H9 (cell line): ENCODE measurements at regions not wholly inside any gene's neighbourhood (a gene's known extent, or its start where the extent isn't known, plus 50 kb on each side); places are given as distances from the start of the nearest gene placed in this dataset.

ENCODE experiments used
- DNase-seq: peaks from one replicate; pipeline ENCODE4 v3.0.0-alpha.2; 2017
- H2AFZ ChIP-seq: one replicate; pipeline ENCODE4 v1.6.1; 2013; ENCODE audit warnings: mild to moderate bottlenecking, low read length, control low read depth, moderate library complexity
- H2AK5ac ChIP-seq: 2 replicates; pipeline ENCODE4 v1.6.1; 2013; ENCODE audit warnings: low read length, control low read depth, mixed read lengths; ENCODE audit not compliant: insufficient read length
- H2BK120ac ChIP-seq: one replicate; pipeline ENCODE4 v1.6.1; 2013; ENCODE audit warnings: low read depth, mild to moderate bottlenecking, low read length, control low read depth, inconsistent platforms; ENCODE audit not compliant: poor library complexity, severe bottlenecking
- H2BK12ac ChIP-seq: 2 replicates; pipeline ENCODE4 v1.6.1; 2013; ENCODE audit warnings: low read length, control low read depth, mixed read lengths, low read depth; ENCODE audit not compliant: insufficient read length
- H2BK15ac ChIP-seq: 2 replicates; pipeline ENCODE4 v1.6.1; 2013; ENCODE audit warnings: low read depth, low read length, control low read depth
- H2BK20ac ChIP-seq: one replicate; pipeline ENCODE4 v1.6.1; 2013; ENCODE audit warnings: low read depth, mild to moderate bottlenecking, low read length, control low read depth, inconsistent platforms; ENCODE audit not compliant: poor library complexity, severe bottlenecking
- H2BK5ac ChIP-seq: 2 replicates; pipeline ENCODE4 v1.6.1; 2013; ENCODE audit warnings: low read length, control low read depth, mixed read lengths; ENCODE audit not compliant: insufficient read length
- H3K14ac ChIP-seq: 2 replicates; pipeline ENCODE4 v1.6.1; 2013; ENCODE audit warnings: low read length, control low read depth; ENCODE audit not compliant: insufficient read depth
- H3K18ac ChIP-seq: 2 replicates; pipeline ENCODE4 v1.6.1; 2013; ENCODE audit warnings: low read depth, mild to moderate bottlenecking, mixed read lengths, low read length, control low read depth; ENCODE audit not compliant: insufficient read length
- H3K23ac ChIP-seq: 2 replicates; pipeline ENCODE4 v1.6.1; 2013; ENCODE audit warnings: low read length, control low read depth, mixed read lengths, low read depth; ENCODE audit not compliant: insufficient read length
- H3K23me2 ChIP-seq: 2 replicates; pipeline ENCODE4 v1.6.1; 2013; ENCODE audit warnings: low read depth, mild to moderate bottlenecking, mixed read lengths, low read length, control low read depth; ENCODE audit not compliant: insufficient read length, poor library complexity, severe bottlenecking
- H3K27ac ChIP-seq: 2 replicates; pipeline ENCODE4 v1.5.1; 2013; ENCODE audit warnings: low read length, control low read depth, mixed read lengths, low read depth; ENCODE audit not compliant: insufficient read length
- H3K27me3 ChIP-seq: 2 replicates; pipeline ENCODE4 v1.6.1; 2013; ENCODE audit warnings: low read length, control low read depth, inconsistent platforms; ENCODE audit not compliant: insufficient read depth
- H3K4ac ChIP-seq: 2 replicates; pipeline ENCODE4 v1.6.1; 2013; ENCODE audit warnings: low read depth, mild to moderate bottlenecking, control low read depth, inconsistent platforms, low read length, moderate library complexity
- H3K4me1 ChIP-seq: 2 replicates; pipeline ENCODE4 v1.6.1; 2013; ENCODE audit warnings: low read length, control low read depth, inconsistent platforms; ENCODE audit not compliant: insufficient read depth
- H3K4me2 ChIP-seq: 2 replicates; pipeline ENCODE4 v1.6.1; 2013; ENCODE audit warnings: low read length, control low read depth, mixed read lengths; ENCODE audit not compliant: insufficient read length, insufficient read depth
- H3K56ac ChIP-seq: 2 replicates; pipeline ENCODE4 v1.6.1; 2013; ENCODE audit warnings: low read depth, mild to moderate bottlenecking, mixed read lengths, low read length, control low read depth; ENCODE audit not compliant: insufficient read length
- H3K79me1 ChIP-seq: 2 replicates; pipeline ENCODE4 v1.6.1; 2013; ENCODE audit warnings: low read depth, mild to moderate bottlenecking, moderate library complexity, low read length, control low read depth, inconsistent platforms; ENCODE audit not compliant: insufficient read depth, poor library complexity, severe bottlenecking
- H3K79me2 ChIP-seq: 2 replicates; pipeline ENCODE4 v1.6.1; 2013; ENCODE audit warnings: low read length, control low read depth, inconsistent platforms; ENCODE audit not compliant: insufficient read depth
- H3K9ac ChIP-seq: 2 replicates; pipeline ENCODE4 v1.6.1; 2013; ENCODE audit warnings: low read length, control low read depth, mixed read lengths; ENCODE audit not compliant: insufficient read length; ENCODE audit errors: extremely low read depth
- H3K9me3 ChIP-seq: one replicate; pipeline ENCODE4 v1.6.1; 2013; ENCODE audit warnings: low read depth, low read length, inconsistent platforms; ENCODE audit not compliant: control insufficient read depth
- H3T11ph ChIP-seq: one replicate; pipeline ENCODE4 v1.6.1; 2013; ENCODE audit warnings: mild to moderate bottlenecking, low read length, control low read depth, inconsistent platforms
- H4K20me1 ChIP-seq: one replicate; pipeline ENCODE4 v1.6.1; 2013; ENCODE audit not compliant: control insufficient read depth, insufficient read length, insufficient read depth
- H4K5ac ChIP-seq: 2 replicates; pipeline ENCODE4 v1.6.1; 2013; ENCODE audit warnings: low read depth, mild to moderate bottlenecking, mixed read lengths, low read length, control low read depth; ENCODE audit not compliant: insufficient read length
- H4K8ac ChIP-seq: replicated peaks from 2 replicates; pipeline ENCODE4 v1.6.1; 2013; ENCODE audit warnings: low read length, control low read depth, mixed read lengths, low read depth; ENCODE audit not compliant: insufficient read length
- H4K91ac ChIP-seq: 2 replicates; pipeline ENCODE4 v1.6.1; 2013; ENCODE audit warnings: low read depth, mild to moderate bottlenecking, moderate library complexity, mixed read lengths, low read length, control low read depth; ENCODE audit not compliant: insufficient read length
- H3K27ac Mint-ChIP-seq, 3 experiments: 2 replicates in 2 of 3; 3 replicates in 1 of 3; pipeline ENCODE4 v1.8.0; 2020 to 2021; ENCODE audit warnings: mixed read lengths in 3 of 3, mild to moderate bottlenecking in 1 of 3, moderate library complexity in 1 of 3
- H3K27me3 Mint-ChIP-seq: 2 replicates; pipeline ENCODE4 v1.8.0; 2021; ENCODE audit warnings: low read depth, mild to moderate bottlenecking, moderate library complexity, mixed read lengths
- H3K36me3 Mint-ChIP-seq, 3 experiments: 2 replicates in 2 of 3; 3 replicates in 1 of 3; pipeline ENCODE4 v1.8.0; 2020 to 2021; ENCODE audit warnings: low read depth in 3 of 3, mixed read lengths in 3 of 3; ENCODE audit not compliant: insufficient read depth in 1 of 3
- H3K4me1 Mint-ChIP-seq, 2 experiments: 2 replicates each; pipeline ENCODE4 v1.8.0; 2020; ENCODE audit warnings: mixed read lengths in 2 of 2
- H3K4me3 Mint-ChIP-seq, 2 experiments: 2 replicates in 1 of 2; 3 replicates in 1 of 2; pipeline ENCODE4 v1.8.0; 2020 to 2021; ENCODE audit warnings: mild to moderate bottlenecking in 2 of 2, mixed read lengths in 2 of 2, moderate library complexity in 1 of 2
- H3K9me3 Mint-ChIP-seq, 2 experiments: 2 replicates in 1 of 2; 3 replicates in 1 of 2; pipeline ENCODE4 v1.8.0; 2020; ENCODE audit warnings: mild to moderate bottlenecking in 2 of 2, mixed read lengths in 2 of 2, moderate library complexity in 1 of 2
- CTCF ChIP-seq: fragments of 200-600 bp; sonication (generic); conservative IDR thresholded peaks from 3 replicates; pipeline ENCODE4 v1.8.0; 2021; ENCODE audit warnings: antibody characterized with exemption, mild to moderate bottlenecking
- WGBS: extraction: QIAGEN DNeasy Blood & Tissue Kit; methylation state at CpG from one replicate; pipeline ENCODE4 v1.1.7; 2013; ENCODE audit warnings: missing lambda C conversion rate, low lambda C conversion rate, mixed read lengths; ENCODE audit not compliant: insufficient read length; ENCODE audit errors: extremely low coverage; 5-methylcytosine and 5-hydroxymethylcytosine counted together

DNA sequence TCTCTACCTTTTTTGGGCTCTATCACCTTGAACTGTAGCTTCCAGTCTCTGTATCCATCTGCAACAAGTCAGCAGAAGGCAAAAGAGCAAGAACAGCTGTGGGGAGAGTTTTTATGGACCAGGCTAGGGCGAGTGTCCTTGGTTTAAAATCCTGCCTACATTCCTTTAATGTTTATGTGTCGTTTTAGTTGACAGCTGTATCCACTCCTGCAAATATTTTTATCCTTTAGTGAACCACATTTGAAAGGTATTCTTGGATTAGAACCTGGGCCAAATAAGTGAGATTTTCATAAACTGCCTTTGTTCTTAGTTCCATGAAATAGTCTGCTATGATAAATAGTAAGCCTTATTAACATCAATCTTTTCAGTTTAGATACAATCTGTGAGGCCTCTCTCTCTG lies 712.2 kb downstream of the ETS1 start:
- WGBS: no CpG with 5 or more reads among the region's 2 CpGs
- Histone ChIP-seq H3T11ph (no peak overlapping the region), H2BK12ac (no peak overlapping the region), H4K91ac (no peak overlapping the region), H2AFZ (no peak overlapping the region), H3K23ac (no peak overlapping the region), H3K27me3 (no peaks in the 10 kb centered on the region), H3K9me3 (no peaks in the 10 kb centered on the region), H4K8ac (no peak overlapping the region), H3K56ac (no peak overlapping the region), H3K4me2 (no peak overlapping the region), H3K9ac (no peak overlapping the region), H2BK5ac (no peak overlapping the region), H3K79me2 (no peaks in the 10 kb centered on the region; the same call in 1 of the 2 replicates), H2BK120ac (no peak overlapping the region), H3K14ac (no peak overlapping the region), H4K20me1 (no peaks in the 10 kb centered on the region), H2AK5ac (no peak overlapping the region), H3K4me1 (no peaks in the 10 kb centered on the region), H3K23me2 (no peaks in the 10 kb centered on the region), H3K4ac (no peak overlapping the region), H4K5ac (no peak overlapping the region), H3K18ac (no peak overlapping the region), H3K79me1 (no peaks in the 10 kb centered on the region), H2BK15ac (no peak overlapping the region), H2BK20ac (no peak overlapping the region), H3K27ac (no peak overlapping the region)
- Mint-ChIP-seq H3K27me3 (no peaks in the 10 kb centered on the region), H3K36me3 (no peaks in the 10 kb centered on the region), H3K27ac (no peak overlapping the region), H3K4me1 (no peaks in the 10 kb centered on the region), H3K4me3 (no peak overlapping the region), H3K9me3 (no peaks in the 10 kb centered on the region)
- TF ChIP-seq CTCF: no peak
- DNase-seq: no peak
